ENCODE measurements at regions not wholly inside any gene's neighbourhood (a gene's known extent, or its start where the extent isn't known, plus 50 kb on each side); places are given as distances from the start of the nearest gene placed in this dataset.
"Not testable (repeated sequence)": the region's sequence is repeated elsewhere in the genome, so short reads cannot be mapped to it uniquely, and the experiment has no call there.

GRCh38 chr16:75868636-75869632 lies 142.6 kb upstream of the CPHXL start:
- H3K9me1 ChIP-seq (replicated peaks; ENCODE audit: control insufficient read depth, extremely low read depth, insufficient read depth, low read length), result no peaks in the 10 kb centered on the region
- no peak overlapping the region for H3K27ac ChIP-seq (ENCODE audit: insufficient read depth, low read depth, low read length)
- dilution Hi-C loops (cut with MboI; ENCODE audit: extremely low pct_ligation_motif_present, low sequenced_read_pairs) (no loop called here), intact Hi-C loops (cut with micrococcal nuclease) (no loop called here)
- H3K27me3 ChIP-seq (ENCODE audit: control insufficient read depth in 2 of 2, insufficient read depth in 2 of 2, low read length in 2 of 2), result no peaks in the 10 kb centered on the region
- no peak for TF ChIP-seq MAX (IDR thresholded peaks at IDR 0.05; ENCODE audit: insufficient read depth, insufficient read length)
- no peak for TF ChIP-seq FOS (IDR thresholded peaks at IDR 0.05; ENCODE audit: borderline replicate concordance, insufficient read depth, low read length)
- TF ChIP-seq JUN (IDR thresholded peaks at IDR 0.05; ENCODE audit: borderline replicate concordance, insufficient read depth, insufficient read length, low read depth), result no peak
- H3K4me2 ChIP-seq (ENCODE audit: insufficient read depth, low read length), result no peak overlapping the region
- H3K9ac ChIP-seq (replicated peaks; ENCODE audit: extremely low read depth, insufficient read depth, low read length), result no peak overlapping the region
- no peak overlapping the region for H2AFZ ChIP-seq (ENCODE audit: low read depth, low read length)
- no peaks in the 10 kb centered on the region for H3K36me3 ChIP-seq (ENCODE audit: control insufficient read depth in 2 of 2, extremely low read depth in 1 of 2, insufficient read depth in 2 of 2, low read length in 2 of 2)
- no peaks in the 10 kb centered on the region for H3K9me3 ChIP-seq (replicated peaks; ENCODE audit: control insufficient read depth, insufficient read depth, low read length)
- ChIA-PET POLR2A (no interaction called here), CTCF (no interaction called here)
- no TSS peak for BruUV-seq (replicated peaks)
- no peak for FAIRE-seq
- no peaks in the 10 kb centered on the region for H3K79me2 ChIP-seq (ENCODE audit: control insufficient read depth, insufficient read depth, low read length)
- H3K4me1 ChIP-seq (ENCODE audit: control insufficient read depth, extremely low read depth, insufficient read depth, low read length), result no peaks in the 10 kb centered on the region
- DNase-seq (ENCODE audit: low read depth, low spot score), result no peak
- H4K20me1 ChIP-seq (replicated peaks; ENCODE audit: control insufficient read depth, extremely low read depth, insufficient read depth, low read length), result no peaks in the 10 kb centered on the region
- no peak overlapping the region for H3K4me3 ChIP-seq (replicated peaks in 1 of 3; ENCODE audit: insufficient read depth in 1 of 3, low read depth in 1 of 3, low read length in 3 of 3)

DNA sequence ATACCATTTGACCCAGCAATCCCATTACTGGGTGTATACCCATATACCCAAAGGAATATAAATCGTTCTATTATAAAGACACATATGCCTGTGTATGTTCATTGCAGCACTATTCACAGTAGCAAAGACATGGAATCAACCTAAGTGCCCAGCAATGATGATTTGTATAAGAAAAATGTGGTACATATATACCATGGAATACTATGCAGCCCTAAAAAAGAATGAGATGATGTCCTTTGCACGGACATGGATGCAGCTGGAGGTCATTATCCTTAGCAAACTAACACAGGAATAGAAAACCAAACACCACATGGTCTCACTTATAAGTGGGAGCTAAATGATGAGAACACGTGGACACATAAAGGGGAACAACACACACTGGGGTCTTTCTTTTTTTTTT lies 155.0 kb upstream of the CPHXL start:
- H3K4me3 ChIP-seq (replicated peaks in 1 of 3; ENCODE audit: insufficient read depth in 1 of 3, low read depth in 1 of 3, low read length in 3 of 3); H3K9ac ChIP-seq (replicated peaks; ENCODE audit: extremely low read depth, insufficient read depth, low read length); H4K20me1 ChIP-seq (replicated peaks; ENCODE audit: control insufficient read depth, extremely low read depth, insufficient read depth, low read length); dilution Hi-C loops (cut with MboI; ENCODE audit: extremely low pct_ligation_motif_present, low sequenced_read_pairs); H3K27me3 ChIP-seq (ENCODE audit: control insufficient read depth in 2 of 2, insufficient read depth in 2 of 2, low read length in 2 of 2); H3K9me3 ChIP-seq (replicated peaks; ENCODE audit: control insufficient read depth, insufficient read depth, low read length); intact Hi-C loops (cut with micrococcal nuclease); CTCF ChIA-PET; H3K79me2 ChIP-seq (ENCODE audit: control insufficient read depth, insufficient read depth, low read length); BruUV-seq (replicated peaks); DNase-seq (ENCODE audit: low read depth, low spot score); FAIRE-seq; H2AFZ ChIP-seq (ENCODE audit: low read depth, low read length); H3K27ac ChIP-seq (ENCODE audit: insufficient read depth, low read depth, low read length); H3K9me1 ChIP-seq (replicated peaks; ENCODE audit: control insufficient read depth, extremely low read depth, insufficient read depth, low read length); H3K36me3 ChIP-seq (ENCODE audit: control insufficient read depth in 2 of 2, extremely low read depth in 1 of 2, insufficient read depth in 2 of 2, low read length in 2 of 2); H3K4me1 ChIP-seq (ENCODE audit: control insufficient read depth, extremely low read depth, insufficient read depth, low read length); POLR2A ChIA-PET; H3K4me2 ChIP-seq (ENCODE audit: insufficient read depth, low read length): not testable (repeated sequence)

Measured in endothelial cell of umbilical vein (primary cell).